ENCODE measurements at regions not wholly inside any gene's neighbourhood (a gene's known extent, or its start where the extent isn't known, plus 50 kb on each side); places are given as distances from the start of the nearest gene placed in this dataset.

- ATAC-seq = no peak
- TF ChIP-seq ZC3H10 (CRISPR knock-in tag; IDR thresholded peaks at IDR 0.05) (no peak), CSDC2 (CRISPR knock-in tag; IDR thresholded peaks at IDR 0.05) (no peak), PATZ1 (CRISPR knock-in tag; IDR thresholded peaks at IDR 0.05; ENCODE audit: borderline replicate concordance) (no peak), ZNF565 (CRISPR knock-in tag; conservative IDR thresholded peaks at IDR 0.05; ENCODE audit: low read depth) (no peak), ISL1 (CRISPR knock-in tag; IDR thresholded peaks at IDR 0.05) (no peak), BACH2 (CRISPR knock-in tag; IDR thresholded peaks at IDR 0.05; ENCODE audit: borderline replicate concordance) (no peak), TCF4 (CRISPR knock-in tag; IDR thresholded peaks at IDR 0.05; ENCODE audit: borderline replicate concordance) (no peak)
Measured at GRCh38 chr3:6709178-6709577, 151.7 kb upstream of the GRM7 start.

- no peak for ATAC-seq
- TF ChIP-seq PATZ1 (CRISPR knock-in tag; IDR thresholded peaks at IDR 0.05; ENCODE audit: borderline replicate concordance) = no peak
Measured at GRCh38 chr3:6714962-6715361, 146.0 kb upstream of the GRM7 start.

GRCh38 chr3:6716420-6716819, 144.5 kb upstream of the GRM7 start:
- TF ChIP-seq SNAI2 (CRISPR knock-in tag; IDR thresholded peaks at IDR 0.05) (no peak), PPARA (CRISPR knock-in tag; IDR thresholded peaks at IDR 0.05; ENCODE audit: borderline replicate concordance) (no peak), ESRRG (CRISPR knock-in tag; IDR thresholded peaks at IDR 0.05) (no peak), ISL1 (CRISPR knock-in tag; IDR thresholded peaks at IDR 0.05) (no peak)
- ATAC-seq = no peak

- no peak for ATAC-seq
- TF ChIP-seq ESRRG (CRISPR knock-in tag; IDR thresholded peaks at IDR 0.05) (no peak), SNAI2 (CRISPR knock-in tag; IDR thresholded peaks at IDR 0.05) (no peak), PPARA (CRISPR knock-in tag; IDR thresholded peaks at IDR 0.05; ENCODE audit: borderline replicate concordance) (no peak), ZNF8 (CRISPR knock-in tag; IDR thresholded peaks at IDR 0.05) (no peak), CSRNP3 (CRISPR knock-in tag; IDR thresholded peaks at IDR 0.05) (no peak), CSDC2 (CRISPR knock-in tag; IDR thresholded peaks at IDR 0.05) (no peak), POU6F1 (CRISPR knock-in tag; IDR thresholded peaks at IDR 0.05; ENCODE audit: borderline replicate concordance, low read depth) (no peak), ISL1 (CRISPR knock-in tag; IDR thresholded peaks at IDR 0.05) (no peak), PATZ1 (CRISPR knock-in tag; IDR thresholded peaks at IDR 0.05; ENCODE audit: borderline replicate concordance) (no peak)
Measured at GRCh38 chr3:6717026-6717943, 143.6 kb upstream of the GRM7 start.

- no peak for ATAC-seq
- TF ChIP-seq SNAI2 (CRISPR knock-in tag; IDR thresholded peaks at IDR 0.05) (no peak), ARNTL (CRISPR knock-in tag; IDR thresholded peaks at IDR 0.05; ENCODE audit: borderline replicate concordance, low read depth) (no peak), BACH2 (CRISPR knock-in tag; IDR thresholded peaks at IDR 0.05; ENCODE audit: borderline replicate concordance) (no peak), OSR1 (CRISPR knock-in tag; IDR thresholded peaks at IDR 0.05) (no peak), TCF4 (CRISPR knock-in tag; IDR thresholded peaks at IDR 0.05; ENCODE audit: borderline replicate concordance) (no peak), TOX (CRISPR knock-in tag; IDR thresholded peaks at IDR 0.05; ENCODE audit: borderline replicate concordance) (no peak), CSDC2 (CRISPR knock-in tag; IDR thresholded peaks at IDR 0.05) (no peak), ESRRG (CRISPR knock-in tag; IDR thresholded peaks at IDR 0.05) (no peak), RARB (CRISPR knock-in tag; IDR thresholded peaks at IDR 0.05) (no peak), PATZ1 (CRISPR knock-in tag; IDR thresholded peaks at IDR 0.05; ENCODE audit: borderline replicate concordance) (no peak), TSHZ2 (CRISPR knock-in tag; IDR thresholded peaks at IDR 0.05) (no peak)
Measured at GRCh38 chr3:6719999-6720398, 140.9 kb upstream of the GRM7 start.
